Mucosa of stomach (tissue), 1 donor: ENCODE measurements at regions not wholly inside any gene's neighbourhood (a gene's known extent, or its start where the extent isn't known, plus 50 kb on each side); places are given as distances from the start of the nearest gene placed in this dataset.

Source experiments
- H3K27me3 ChIP-seq: one replicate; pipeline ENCODE4 v1.7.0; 2013; ENCODE audit warnings: mild to moderate bottlenecking, low read length; ENCODE audit not compliant: control insufficient read depth, insufficient read depth
- H3K36me3 ChIP-seq: one replicate; pipeline ENCODE4 v1.7.0; 2013; ENCODE audit warnings: low read length; ENCODE audit not compliant: control insufficient read depth, insufficient read depth
- H3K4me1 ChIP-seq: one replicate; pipeline ENCODE4 v1.7.0; 2013; ENCODE audit warnings: mild to moderate bottlenecking, low read length; ENCODE audit not compliant: control insufficient read depth, insufficient read depth
- H3K4me3 ChIP-seq: one replicate; pipeline ENCODE4 v1.7.0; 2013; ENCODE audit warnings: low read length
- H3K9ac ChIP-seq: one replicate; pipeline ENCODE4 v1.7.0; 2013; ENCODE audit warnings: mild to moderate bottlenecking, low read length, moderate library complexity
- H3K9me3 ChIP-seq: one replicate; pipeline ENCODE4 v1.7.0; 2013; ENCODE audit warnings: mild to moderate bottlenecking, low read length, moderate library complexity; ENCODE audit not compliant: control insufficient read depth
- donor health status: Pancreatic carcinoma.

- Histone ChIP-seq H3K4me1 (no peaks in the 10 kb centered on the region), H3K9ac (no peak overlapping the region), H3K9me3 (no peaks in the 10 kb centered on the region), H3K36me3 (no peaks in the 10 kb centered on the region), H3K27me3 (no peaks in the 10 kb centered on the region), H3K4me3 (no peak overlapping the region)
Measured at GRCh38 chr22:49567899-49568750, 259.5 kb downstream of the BRD1 start.

GRCh38 chr22:49566693-49567092 lies 261.0 kb downstream of the BRD1 start:
- Histone ChIP-seq H3K4me3 (no peak overlapping the region), H3K9me3 (no peaks in the 10 kb centered on the region), H3K9ac (no peak overlapping the region), H3K27me3 (no peaks in the 10 kb centered on the region), H3K36me3 (no peaks in the 10 kb centered on the region), H3K4me1 (no peaks in the 10 kb centered on the region)

DNA sequence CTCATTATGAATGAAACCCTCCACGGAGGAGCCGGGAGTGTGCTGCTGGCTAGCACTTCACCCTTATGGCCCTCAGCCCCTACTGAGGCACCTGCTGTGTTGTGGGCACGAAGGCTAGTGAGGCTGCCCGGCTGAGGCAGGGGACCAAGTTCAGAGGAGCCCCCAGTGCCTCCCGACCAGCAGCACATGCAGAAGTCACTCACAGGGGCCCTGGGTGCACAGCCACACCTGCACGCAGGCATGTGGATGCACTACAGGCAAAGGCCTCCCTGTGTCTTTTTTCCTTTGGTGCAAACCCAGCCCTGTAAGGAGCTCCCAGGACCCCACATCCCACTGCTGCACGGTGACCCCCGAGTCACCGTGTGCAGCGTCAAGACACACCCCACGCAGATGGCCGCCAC lies 261.5 kb downstream of the BRD1 start:
- H3K9ac ChIP-seq: no peak overlapping the region
- no peaks in the 10 kb centered on the region for H3K9me3 ChIP-seq
- no peaks in the 10 kb centered on the region for H3K4me1 ChIP-seq
- H3K4me3 ChIP-seq: no peak overlapping the region
- H3K36me3 ChIP-seq: no peaks in the 10 kb centered on the region
- no peaks in the 10 kb centered on the region for H3K27me3 ChIP-seq

DNA sequence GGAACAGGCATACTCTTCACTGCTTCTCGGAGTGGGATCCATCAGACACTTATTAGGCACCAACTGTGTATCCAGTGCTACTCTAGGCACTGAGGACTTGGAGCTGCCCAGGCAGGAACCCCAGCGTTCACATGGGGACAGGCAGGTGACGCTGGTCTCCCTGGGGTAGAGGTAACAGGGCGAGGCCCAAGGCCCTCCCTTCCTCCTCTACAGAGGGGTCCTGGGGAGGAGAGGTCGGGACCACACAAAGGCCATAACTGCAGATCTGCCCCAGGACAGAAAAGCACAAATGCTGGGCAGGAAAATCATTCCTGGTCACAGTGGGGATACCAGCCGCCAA lies 262.2 kb downstream of the BRD1 start:
- Histone ChIP-seq H3K9me3 (no peaks in the 10 kb centered on the region), H3K9ac (no peak overlapping the region), H3K4me1 (no peaks in the 10 kb centered on the region)

GRCh38 chr22:49564666-49565515 lies 262.8 kb downstream of the BRD1 start:
- Histone ChIP-seq H3K27me3 (no peaks in the 10 kb centered on the region), H3K4me1 (no peaks in the 10 kb centered on the region), H3K4me3 (no peak overlapping the region), H3K9me3 (no peaks in the 10 kb centered on the region), H3K36me3 (no peaks in the 10 kb centered on the region), H3K9ac (no peak overlapping the region)

More for the DNA sequence above, 262.2 kb downstream of the BRD1 start:
- Histone ChIP-seq H3K27me3 (no peaks in the 10 kb centered on the region), H3K36me3 (no peaks in the 10 kb centered on the region), H3K4me3 (no peak overlapping the region)

DNA sequence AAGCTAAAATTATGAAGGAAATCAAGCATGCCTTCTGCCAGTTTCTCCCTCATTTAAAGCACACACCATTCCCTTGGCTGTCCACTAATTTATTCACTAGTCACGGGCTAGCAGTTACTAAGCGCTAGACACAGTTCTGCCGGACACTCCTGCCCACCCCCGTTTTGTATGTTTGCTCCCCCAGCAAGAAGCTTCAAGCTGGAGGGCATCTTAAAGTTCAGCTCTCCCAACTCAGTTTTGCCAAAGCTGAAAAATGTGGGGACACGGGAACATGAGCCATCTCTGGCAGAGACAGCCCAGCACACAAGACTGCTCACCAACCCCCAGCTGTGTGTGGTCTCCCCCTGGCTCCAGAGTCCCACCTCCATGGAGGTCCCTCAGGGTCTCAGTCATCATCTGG lies 263.6 kb downstream of the BRD1 start:
- H3K9me3 ChIP-seq: no peaks in the 10 kb centered on the region

DNA sequence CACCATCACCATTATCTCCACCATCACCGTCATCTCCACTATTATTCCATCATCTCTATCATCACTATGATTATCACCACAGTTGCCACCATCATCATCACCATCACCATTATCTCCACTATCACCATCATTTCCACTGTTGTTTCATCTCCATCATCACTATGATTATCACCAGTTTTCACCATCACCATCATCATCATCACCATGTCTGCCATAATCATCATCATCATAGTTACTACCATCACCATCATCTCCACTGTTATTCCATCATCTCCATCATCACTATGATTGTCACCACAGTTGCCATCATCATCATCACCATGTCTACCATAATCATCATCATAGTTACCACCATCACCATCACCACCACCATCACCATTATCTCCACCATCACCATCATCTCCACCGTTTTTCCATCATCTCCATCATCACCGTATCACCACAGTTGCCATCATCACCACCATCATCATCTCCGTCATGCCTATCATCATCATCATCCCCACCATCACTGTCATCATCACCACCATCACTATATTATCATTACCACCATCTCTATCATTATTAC lies 264.9 kb downstream of the BRD1 start:
- H3K27me3 ChIP-seq: no peaks in the 10 kb centered on the region
- no peaks in the 10 kb centered on the region for H3K9me3 ChIP-seq
- no peaks in the 10 kb centered on the region for H3K4me1 ChIP-seq
- no peak overlapping the region for H3K9ac ChIP-seq
- H3K4me3 ChIP-seq: no peak overlapping the region
- no peaks in the 10 kb centered on the region for H3K36me3 ChIP-seq

More for the DNA sequence above, 263.6 kb downstream of the BRD1 start:
- Histone ChIP-seq H3K4me1 (no peaks in the 10 kb centered on the region), H3K4me3 (no peak overlapping the region), H3K27me3 (no peaks in the 10 kb centered on the region), H3K36me3 (no peaks in the 10 kb centered on the region), H3K9ac (no peak overlapping the region)

DNA sequence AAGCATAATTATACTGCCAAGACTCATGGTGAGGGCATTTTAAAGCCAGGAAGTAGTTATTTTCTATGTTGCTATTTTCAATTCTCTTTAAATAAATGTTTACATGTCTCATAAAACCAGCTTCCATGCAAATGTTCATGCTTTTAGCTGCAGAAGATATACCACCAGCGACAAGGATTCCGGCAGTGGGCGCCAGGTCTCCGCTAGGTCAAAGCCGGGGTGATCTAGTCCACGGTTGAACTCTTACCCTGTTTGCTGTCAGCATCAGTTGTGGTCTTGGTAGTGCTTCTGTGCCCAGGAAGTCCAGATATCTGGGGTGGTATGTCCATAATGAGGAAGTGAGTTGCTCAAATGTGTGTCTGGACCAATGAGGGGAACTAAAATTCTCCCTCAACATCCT lies 265.7 kb downstream of the BRD1 start:
- Histone ChIP-seq H3K9me3 (no peaks in the 10 kb centered on the region), H3K36me3 (no peaks in the 10 kb centered on the region), H3K27me3 (no peaks in the 10 kb centered on the region), H3K4me3 (no peak overlapping the region), H3K9ac (no peak overlapping the region), H3K4me1 (no peaks in the 10 kb centered on the region)

- Histone ChIP-seq H3K36me3 (no peaks in the 10 kb centered on the region), H3K4me3 (no peak overlapping the region), H3K9ac (no peak overlapping the region), H3K9me3 (no peaks in the 10 kb centered on the region), H3K4me1 (no peaks in the 10 kb centered on the region), H3K27me3 (no peaks in the 10 kb centered on the region)
Measured at GRCh38 chr22:49561338-49561737, 266.3 kb downstream of the BRD1 start.

- Histone ChIP-seq H3K27me3 (no peaks in the 10 kb centered on the region), H3K36me3 (no peaks in the 10 kb centered on the region), H3K9me3 (no peaks in the 10 kb centered on the region)
Measured at GRCh38 chr22:49555526-49555925, 272.1 kb downstream of the BRD1 start.

DNA sequence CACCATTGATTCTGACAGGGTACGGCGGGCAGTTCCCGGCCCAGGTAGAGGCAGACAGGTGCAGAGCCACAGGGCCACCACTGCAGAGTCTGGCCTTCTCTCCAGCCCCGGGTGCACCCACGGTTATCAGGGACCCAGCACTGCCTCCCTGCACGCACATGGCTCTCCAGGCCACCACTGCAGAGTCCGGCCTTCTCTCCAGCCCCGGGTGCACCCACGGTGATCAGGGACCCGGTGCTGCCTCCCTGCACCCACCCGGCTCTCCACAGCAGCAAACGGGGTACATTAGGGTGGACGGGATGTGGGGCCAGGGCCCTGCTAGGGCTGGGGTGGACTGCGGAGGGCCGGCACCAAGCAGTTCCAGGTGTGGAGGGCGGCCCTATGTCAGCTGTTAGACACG lies 272.9 kb downstream of the BRD1 start:
- Histone ChIP-seq H3K36me3 (no peaks in the 10 kb centered on the region), H3K4me3 (no peak overlapping the region), H3K27me3 (no peaks in the 10 kb centered on the region), H3K4me1 (no peaks in the 10 kb centered on the region), H3K9ac (no peak overlapping the region), H3K9me3 (no peaks in the 10 kb centered on the region)

More at GRCh38 chr22:49555526-49555925, 272.1 kb downstream of the BRD1 start:
- H3K9ac ChIP-seq: no peak overlapping the region
- H3K4me3 ChIP-seq: no peak overlapping the region
- no peaks in the 10 kb centered on the region for H3K4me1 ChIP-seq

GRCh38 chr22:49554296-49554625 lies 273.4 kb downstream of the BRD1 start:
- no peaks in the 10 kb centered on the region for H3K27me3 ChIP-seq
- H3K36me3 ChIP-seq: no peaks in the 10 kb centered on the region
- peaks cover under 1% of the 10 kb centered on the region for H3K4me1 ChIP-seq
- H3K9me3 ChIP-seq: no peaks in the 10 kb centered on the region
- H3K4me3 ChIP-seq: no peak overlapping the region
- no peak overlapping the region for H3K9ac ChIP-seq
